Ishikawa (cell line): ENCODE measurements at regions not wholly inside any gene's neighbourhood (a gene's known extent, or its start where the extent isn't known, plus 50 kb on each side); places are given as distances from the start of the nearest gene placed in this dataset.

Experiments used
- CEBPB ChIP-seq: IDR thresholded peaks from 2 replicates; pipeline ENCODE4 v1.6.1; 2012
- CREB1 ChIP-seq: IDR thresholded peaks from 2 replicates; pipeline ENCODE4 v1.6.1; 2012; ENCODE audit warnings: low read depth
- EGR1 ChIP-seq: IDR thresholded peaks from 2 replicates; pipeline ENCODE4 v1.6.1; 2012
- EP300 ChIP-seq: IDR thresholded peaks from 2 replicates; pipeline ENCODE4 v1.6.1; 2012; ENCODE audit warnings: borderline replicate concordance
- FOXM1 ChIP-seq: IDR thresholded peaks from 2 replicates; pipeline ENCODE4 v1.6.1; 2012; ENCODE audit warnings: low read depth, borderline replicate concordance
- NFIC ChIP-seq: IDR thresholded peaks from 2 replicates; pipeline ENCODE4 v1.6.1; 2012
- RAD21 ChIP-seq: IDR thresholded peaks from 2 replicates; pipeline ENCODE4 v1.6.1; 2012; ENCODE audit warnings: low read depth
- TAF1 ChIP-seq: IDR thresholded peaks from 2 replicates; pipeline ENCODE4 v1.6.1; 2012; ENCODE audit warnings: low read depth, mild to moderate bottlenecking
- TCF12 ChIP-seq: IDR thresholded peaks from 2 replicates; pipeline ENCODE4 v1.6.1; 2012; ENCODE audit warnings: low read depth
- TEAD4 ChIP-seq: IDR thresholded peaks from 2 replicates; pipeline ENCODE4 v1.6.1; 2012
- YY1 ChIP-seq: IDR thresholded peaks from 2 replicates; pipeline ENCODE4 v1.6.1; 2012; ENCODE audit warnings: low read depth
- ZBTB7A ChIP-seq: IDR thresholded peaks from 2 replicates; pipeline ENCODE4 v1.6.1; 2012; ENCODE audit warnings: low read depth
- TF ChIP-seq, protein P1 (sequence below): IDR thresholded peaks from 2 replicates; pipeline ENCODE4 v1.6.1; 2012; ENCODE audit warnings: low read depth, mild to moderate bottlenecking
- TF ChIP-seq, protein P2 (sequence below): IDR thresholded peaks from 2 replicates; pipeline ENCODE4 v1.6.1; 2012
- TF ChIP-seq, protein P3 (sequence below): IDR thresholded peaks from 2 replicates; pipeline ENCODE4 v1.6.1; 2012

DNA sequence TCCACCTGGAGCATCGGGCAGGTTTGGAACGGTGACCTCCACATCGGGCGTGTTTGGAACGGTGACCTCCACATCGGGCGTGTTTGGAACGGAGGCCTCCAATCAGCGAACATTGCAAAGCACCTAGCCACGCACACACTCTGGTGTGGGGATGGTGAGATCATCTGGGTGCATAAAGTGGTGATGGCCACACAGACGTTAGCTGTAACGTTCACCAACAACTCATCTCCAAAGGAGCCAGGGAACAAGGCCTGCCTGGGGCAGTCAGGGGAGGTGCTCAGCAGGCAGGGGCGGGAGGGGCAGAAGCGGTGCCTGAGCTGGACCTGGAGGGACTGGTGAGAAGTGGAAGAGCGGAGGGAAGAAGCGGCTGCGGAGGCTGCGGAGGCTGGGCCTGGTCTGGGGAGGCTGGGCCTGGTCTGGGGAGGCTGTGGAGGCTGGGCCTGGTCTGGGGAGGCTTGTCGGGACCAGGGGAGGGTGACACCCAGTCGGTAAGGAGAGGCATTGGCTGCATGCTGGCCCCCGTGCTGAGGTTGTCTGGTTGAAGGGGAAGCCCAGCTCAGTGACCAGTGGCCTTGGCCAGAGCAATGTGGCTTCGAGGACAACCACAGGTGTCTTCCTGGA lies 89.9 kb downstream of the PSMB1 start:
- TF ChIP-seq, protein P1, sequence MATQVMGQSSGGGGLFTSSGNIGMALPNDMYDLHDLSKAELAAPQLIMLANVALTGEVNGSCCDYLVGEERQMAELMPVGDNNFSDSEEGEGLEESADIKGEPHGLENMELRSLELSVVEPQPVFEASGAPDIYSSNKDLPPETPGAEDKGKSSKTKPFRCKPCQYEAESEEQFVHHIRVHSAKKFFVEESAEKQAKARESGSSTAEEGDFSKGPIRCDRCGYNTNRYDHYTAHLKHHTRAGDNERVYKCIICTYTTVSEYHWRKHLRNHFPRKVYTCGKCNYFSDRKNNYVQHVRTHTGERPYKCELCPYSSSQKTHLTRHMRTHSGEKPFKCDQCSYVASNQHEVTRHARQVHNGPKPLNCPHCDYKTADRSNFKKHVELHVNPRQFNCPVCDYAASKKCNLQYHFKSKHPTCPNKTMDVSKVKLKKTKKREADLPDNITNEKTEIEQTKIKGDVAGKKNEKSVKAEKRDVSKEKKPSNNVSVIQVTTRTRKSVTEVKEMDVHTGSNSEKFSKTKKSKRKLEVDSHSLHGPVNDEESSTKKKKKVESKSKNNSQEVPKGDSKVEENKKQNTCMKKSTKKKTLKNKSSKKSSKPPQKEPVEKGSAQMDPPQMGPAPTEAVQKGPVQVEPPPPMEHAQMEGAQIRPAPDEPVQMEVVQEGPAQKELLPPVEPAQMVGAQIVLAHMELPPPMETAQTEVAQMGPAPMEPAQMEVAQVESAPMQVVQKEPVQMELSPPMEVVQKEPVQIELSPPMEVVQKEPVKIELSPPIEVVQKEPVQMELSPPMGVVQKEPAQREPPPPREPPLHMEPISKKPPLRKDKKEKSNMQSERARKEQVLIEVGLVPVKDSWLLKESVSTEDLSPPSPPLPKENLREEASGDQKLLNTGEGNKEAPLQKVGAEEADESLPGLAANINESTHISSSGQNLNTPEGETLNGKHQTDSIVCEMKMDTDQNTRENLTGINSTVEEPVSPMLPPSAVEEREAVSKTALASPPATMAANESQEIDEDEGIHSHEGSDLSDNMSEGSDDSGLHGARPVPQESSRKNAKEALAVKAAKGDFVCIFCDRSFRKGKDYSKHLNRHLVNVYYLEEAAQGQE, result no peak
- TF ChIP-seq, protein P2, sequence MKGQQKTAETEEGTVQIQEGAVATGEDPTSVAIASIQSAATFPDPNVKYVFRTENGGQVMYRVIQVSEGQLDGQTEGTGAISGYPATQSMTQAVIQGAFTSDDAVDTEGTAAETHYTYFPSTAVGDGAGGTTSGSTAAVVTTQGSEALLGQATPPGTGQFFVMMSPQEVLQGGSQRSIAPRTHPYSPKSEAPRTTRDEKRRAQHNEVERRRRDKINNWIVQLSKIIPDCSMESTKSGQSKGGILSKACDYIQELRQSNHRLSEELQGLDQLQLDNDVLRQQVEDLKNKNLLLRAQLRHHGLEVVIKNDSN, result no peak
- no peak for TF ChIP-seq TCF12
- TF ChIP-seq, protein P3, sequence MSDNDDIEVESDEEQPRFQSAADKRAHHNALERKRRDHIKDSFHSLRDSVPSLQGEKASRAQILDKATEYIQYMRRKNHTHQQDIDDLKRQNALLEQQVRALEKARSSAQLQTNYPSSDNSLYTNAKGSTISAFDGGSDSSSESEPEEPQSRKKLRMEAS, result no peak
- no peak for TF ChIP-seq CEBPB
- no peak for TF ChIP-seq NFIC
- no peak for TF ChIP-seq CREB1
- no peak for TF ChIP-seq TEAD4
- no peak for TF ChIP-seq ZBTB7A
- TF ChIP-seq EGR1, result no peak
- TF ChIP-seq YY1, result no peak
- TF ChIP-seq RAD21, result no peak
- no peak for TF ChIP-seq TAF1

DNA sequence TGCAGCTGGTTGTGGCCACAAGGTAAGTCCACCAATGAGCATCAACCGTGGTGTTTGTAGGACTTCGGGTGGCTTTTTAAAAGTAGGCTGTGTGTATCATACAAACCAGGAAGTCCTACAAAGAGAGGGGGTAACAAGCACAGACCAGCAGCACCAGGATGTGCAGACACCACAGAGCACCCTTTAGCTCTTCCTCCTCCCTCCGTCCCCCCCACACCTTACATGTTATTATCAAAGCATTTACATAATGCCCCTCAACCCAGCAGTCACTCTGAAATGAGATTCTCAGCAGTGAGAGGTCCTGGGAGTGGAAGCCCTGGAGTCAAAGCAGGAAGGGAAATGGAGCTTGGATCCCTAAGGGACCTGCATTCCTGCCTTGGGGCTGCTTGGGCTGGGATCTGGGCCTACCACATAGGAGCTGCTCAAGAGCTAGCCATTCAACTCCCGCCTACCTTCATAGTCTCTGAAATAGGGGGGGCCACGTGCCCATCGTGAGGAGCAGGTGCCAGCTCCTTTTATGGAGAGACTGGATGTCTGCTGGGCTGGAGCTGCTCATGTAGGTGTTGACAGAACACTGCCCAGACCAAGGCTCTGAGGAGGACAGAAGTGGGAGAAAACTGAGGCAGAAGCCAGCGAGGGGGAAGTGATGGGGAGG lies 90.6 kb downstream of the PSMB1 start:
- no peak for TF ChIP-seq EGR1
- no peak for TF ChIP-seq YY1
- TF ChIP-seq, protein P2, result no peak
- no peak for TF ChIP-seq TAF1
- TF ChIP-seq RAD21, result no peak
- no peak for TF ChIP-seq EP300
- TF ChIP-seq TCF12, result no peak
- TF ChIP-seq ZBTB7A, result no peak
- no peak for TF ChIP-seq NFIC
- TF ChIP-seq, protein P1, result no peak
- TF ChIP-seq TEAD4, result no peak
- TF ChIP-seq CREB1, result no peak
- no peak for TF ChIP-seq FOXM1
- TF ChIP-seq, protein P3, result no peak

DNA sequence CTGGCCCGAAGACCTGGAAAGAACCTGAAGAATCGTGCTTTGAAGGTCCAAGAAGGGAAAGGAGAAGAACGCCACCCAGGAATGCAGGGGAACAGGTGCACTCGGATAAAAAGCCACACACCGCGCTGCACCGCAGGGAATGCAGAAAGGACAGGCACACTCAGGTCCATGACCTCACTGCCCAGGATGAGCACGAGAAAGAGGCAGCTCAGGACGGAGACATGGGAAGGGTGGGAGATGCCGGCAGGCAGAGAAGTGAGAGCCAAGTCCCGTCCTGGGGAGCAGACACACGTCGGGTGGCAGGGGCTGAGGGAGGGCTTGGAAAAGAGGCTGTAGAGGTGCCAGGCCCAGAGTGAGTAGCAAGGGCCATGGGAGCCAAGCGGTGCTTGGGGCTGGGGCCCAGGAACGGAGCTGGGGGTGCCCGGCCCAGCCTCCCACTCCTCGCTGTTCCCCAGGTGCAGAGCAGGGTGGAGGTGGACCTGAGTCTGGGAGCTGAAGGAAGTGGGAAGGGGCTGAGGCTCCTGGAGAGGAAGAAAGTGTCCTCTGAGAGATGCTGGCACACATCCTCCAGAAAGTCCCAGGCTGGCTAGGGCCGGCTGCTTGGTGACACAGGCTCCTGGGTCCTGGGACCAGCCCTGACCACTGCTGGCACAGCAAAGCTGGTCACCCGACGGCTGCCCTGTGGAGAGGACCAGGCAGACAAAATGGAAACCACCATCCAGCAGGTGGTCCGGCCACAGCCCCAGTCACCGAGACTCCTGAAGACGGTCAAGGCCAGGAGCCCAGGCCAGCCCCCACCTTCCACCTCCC lies 91.3 kb downstream of the PSMB1 start:
- TF ChIP-seq EP300, result no peak
- no peak for TF ChIP-seq RAD21
- TF ChIP-seq TEAD4, result no peak
- TF ChIP-seq CEBPB, result no peak
- TF ChIP-seq, protein P3, result no peak
- no peak for TF ChIP-seq EGR1
- no peak for TF ChIP-seq FOXM1

DNA sequence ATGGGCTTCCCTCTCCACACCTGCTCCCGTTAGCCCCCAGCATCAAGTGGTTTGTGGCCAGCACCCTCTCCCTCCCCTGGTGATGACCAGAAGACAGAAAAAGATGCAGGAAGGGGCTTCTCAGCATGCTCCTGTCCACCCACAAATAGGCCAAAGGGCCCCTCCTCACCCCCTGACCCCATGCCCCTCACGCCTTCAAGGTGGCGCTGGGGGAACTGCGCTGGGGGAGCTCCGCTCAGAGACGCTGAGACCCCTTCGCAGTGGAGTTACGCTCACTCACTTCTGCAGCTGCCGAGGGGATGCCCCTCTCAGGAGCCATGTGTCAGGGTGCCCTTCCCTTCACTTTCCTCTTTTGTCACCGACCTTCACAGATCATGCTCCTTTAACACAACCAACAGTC lies 92.0 kb downstream of the PSMB1 start:
- TF ChIP-seq NFIC, result no peak

DNA sequence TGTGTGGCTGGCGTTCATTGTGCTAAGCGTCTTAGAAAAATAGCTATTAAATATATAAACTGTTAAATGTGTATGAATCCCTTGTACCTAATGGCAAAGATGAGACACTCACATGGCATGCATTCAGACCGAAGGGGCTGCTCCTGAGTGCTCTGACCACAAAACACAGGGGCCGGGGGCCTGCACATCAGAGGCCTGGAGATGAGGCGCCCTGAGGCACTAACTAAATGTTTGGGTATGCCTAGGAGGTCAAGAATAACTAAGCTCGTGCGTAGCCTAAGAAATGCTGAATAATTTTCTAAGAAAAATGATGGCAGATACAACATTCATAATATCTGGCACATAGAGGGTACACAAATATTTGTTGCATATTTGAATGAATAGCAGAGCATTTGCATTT lies 92.5 kb downstream of the PSMB1 start:
- TF ChIP-seq TAF1 (no peak), EGR1 (no peak), CREB1 (no peak), FOXM1 (no peak), YY1 (no peak)
- TF ChIP-seq, protein P2, result no peak
